Transverse colon (tissue), 4 donors: ENCODE measurements at regions not wholly inside any gene's neighbourhood (a gene's known extent, or its start where the extent isn't known, plus 50 kb on each side); places are given as distances from the start of the nearest gene placed in this dataset.
A peak's percentile ranks its signal among the peaks of the same experiment; 100 is the strongest.

Source experiments
- DNase-seq: peaks from one replicate; pipeline ENCODE4 v3.0.0-alpha.2; 2019
- H3K27ac ChIP-seq, 4 donors: fragments of 200-600 bp; sonication (generic); 2 replicates each; pipeline ENCODE4 v1.5.1; 2016 to 2018; ENCODE audit warnings: inconsistent platforms in 4 of 4
- H3K27me3 ChIP-seq: fragments of 200-600 bp; sonication (generic); 2 replicates; pipeline ENCODE4 v1.5.1; 2017; ENCODE audit warnings: inconsistent platforms
- H3K36me3 ChIP-seq, 4 donors: fragments of 200-600 bp; sonication (generic); 2 replicates each; pipeline ENCODE4 v1.5.1; 2017 to 2019; ENCODE audit warnings: inconsistent platforms in 4 of 4
- H3K4me1 ChIP-seq, 4 donors: fragments of 200-600 bp; sonication (generic); 2 replicates each; pipeline ENCODE4 v1.5.1; 2017 to 2020; ENCODE audit warnings: inconsistent platforms in 4 of 4
- H3K4me3 ChIP-seq, 4 donors: fragments of 200-600 bp; sonication (generic); 1 replicate in 1 of 4; 2 replicates in 3 of 4; pipeline versions ENCODE4 v1.5.1 to v1.6.1; 2017 to 2019; ENCODE audit warnings: inconsistent platforms in 4 of 4
- H3K9me3 ChIP-seq, 2 donors: fragments of 200-600 bp; sonication (generic); 2 replicates each; pipeline ENCODE4 v1.5.1; 2017 to 2019; ENCODE audit warnings: inconsistent platforms in 2 of 2
- EP300 ChIP-seq: sonication (generic); formaldehyde crosslinking; IDR thresholded peaks from one replicate; pipeline ENCODE4 v1.6.1; 2017; ENCODE audit warnings: antibody characterized with exemption, low read depth
- POLR2A ChIP-seq: fragments of 450-650 bp; IDR thresholded peaks from one replicate; pipeline ENCODE4 v1.6.1; 2016; ENCODE audit warnings: antibody characterized with exemption, mild to moderate bottlenecking, moderate library complexity
- POLR2AphosphoS5 ChIP-seq, 3 donors: sonication (generic); formaldehyde crosslinking; IDR thresholded peaks; one replicate each; pipeline ENCODE4 v1.6.1; 2016; ENCODE audit warnings: antibody characterized with exemption in 3 of 3
- WGBS, 2 donors: methylation state at CpG; one replicate each; pipeline ENCODE4 v1.1.5; 2018; ENCODE audit warnings: low coverage in 1 of 2; 5-methylcytosine and 5-hydroxymethylcytosine counted together
- in situ Hi-C, 4 donors: fragments of 200-750 bp; cut with MboI; loops; one replicate each; pipeline versions ENCODE4 v1.15.0 to v1.15.1; 2017; ENCODE audit warnings: low sequenced_read_pairs in 3 of 4, low pct_ligation_motif_present in 1 of 4, low pct_unique_long_range_greater_than_20kb in 1 of 4
- intact Hi-C: fragments of 100-400 bp; cut with DNase I; formaldehyde crosslinking; loops from one replicate; pipeline ENCODE4 v1.15.1; 2023; ENCODE audit warnings: low total_unique reads
- TF ChIP-seq, protein P1 (sequence below), 5 experiments: fragments of 200-600 bp in 3 of 5; fragments of 450-650 bp in 2 of 5; sonication (generic) in 3 of 5; IDR thresholded peaks; 1 replicate in 2 of 5; 2 replicates in 3 of 5; pipeline ENCODE4 v1.5.1; 2016 to 2017; ENCODE audit warnings: antibody characterized with exemption in 5 of 5, inconsistent platforms in 3 of 5, mild to moderate bottlenecking in 2 of 5, moderate library complexity in 1 of 5

DNA sequence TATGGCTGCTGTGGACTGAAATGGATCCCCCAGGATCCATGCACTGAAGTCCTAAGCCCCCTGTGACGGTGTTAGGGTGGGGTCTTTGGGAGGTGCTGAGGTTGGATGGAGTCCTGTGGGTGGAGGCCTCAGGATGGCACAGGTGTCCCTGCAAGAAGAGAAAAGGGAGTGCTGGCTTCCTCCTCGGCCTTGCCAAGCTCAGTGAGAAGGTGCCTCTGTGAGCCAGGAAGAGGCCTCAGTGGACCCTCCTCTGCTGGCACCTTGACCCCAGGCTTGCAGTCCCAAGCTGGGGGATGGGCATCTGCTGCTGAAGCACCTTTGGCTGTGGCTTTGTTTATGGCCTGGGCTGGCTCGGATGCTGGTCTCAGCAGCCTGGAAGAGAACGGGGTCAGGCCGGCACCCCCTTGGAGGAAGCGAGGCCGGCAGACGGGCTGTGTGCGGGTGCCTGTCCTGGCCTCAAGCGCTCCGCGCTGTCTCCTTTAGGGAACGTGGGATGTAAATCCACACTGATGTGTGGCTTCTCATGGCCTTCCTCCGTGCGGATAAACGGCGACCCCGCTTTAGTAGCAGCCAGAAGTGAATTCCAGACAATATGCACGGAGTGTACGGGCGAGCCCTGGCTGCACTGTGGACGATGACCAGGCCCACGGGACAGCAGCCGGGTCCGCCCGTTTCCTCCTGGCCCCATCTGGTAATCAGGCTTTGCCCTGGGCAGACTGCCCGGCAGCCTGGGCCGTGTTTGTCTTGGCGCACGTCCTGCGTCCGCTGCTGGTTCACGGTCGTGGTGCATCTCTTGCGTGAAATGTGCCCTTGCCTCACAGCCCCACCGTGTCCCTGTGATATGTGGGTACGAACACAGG, 182.6 kb downstream of the ERMARD start:
- WGBS, 2 donors, result 54% methylated on average over 24 of the region's 37 CpGs; no CpG with 5 or more reads in 1 of the 2 donors
- peak overlapping the region in 1 of 4 donors; percentile 10 for H3K27ac ChIP-seq
- H3K27me3 ChIP-seq, result no peaks in the 10 kb centered on the region
- TF ChIP-seq POLR2AphosphoS5 (IDR thresholded peaks at IDR 0.05) (peak; percentile 51 to 63 (median 62)), EP300 (no peak)
- in situ Hi-C loops, result no loop called here
- no peaks in the 10 kb centered on the region for H3K9me3 ChIP-seq
- peak; percentile 55 for DNase-seq
- intact Hi-C loops, result no loop called here
- no peaks in the 10 kb centered on the region for H3K36me3 ChIP-seq
- H3K4me1 ChIP-seq, result peaks cover 0 to 7% (median 5%) of the 10 kb centered on the region in 4 donors
- no peak overlapping the region for H3K4me3 ChIP-seq

DNA sequence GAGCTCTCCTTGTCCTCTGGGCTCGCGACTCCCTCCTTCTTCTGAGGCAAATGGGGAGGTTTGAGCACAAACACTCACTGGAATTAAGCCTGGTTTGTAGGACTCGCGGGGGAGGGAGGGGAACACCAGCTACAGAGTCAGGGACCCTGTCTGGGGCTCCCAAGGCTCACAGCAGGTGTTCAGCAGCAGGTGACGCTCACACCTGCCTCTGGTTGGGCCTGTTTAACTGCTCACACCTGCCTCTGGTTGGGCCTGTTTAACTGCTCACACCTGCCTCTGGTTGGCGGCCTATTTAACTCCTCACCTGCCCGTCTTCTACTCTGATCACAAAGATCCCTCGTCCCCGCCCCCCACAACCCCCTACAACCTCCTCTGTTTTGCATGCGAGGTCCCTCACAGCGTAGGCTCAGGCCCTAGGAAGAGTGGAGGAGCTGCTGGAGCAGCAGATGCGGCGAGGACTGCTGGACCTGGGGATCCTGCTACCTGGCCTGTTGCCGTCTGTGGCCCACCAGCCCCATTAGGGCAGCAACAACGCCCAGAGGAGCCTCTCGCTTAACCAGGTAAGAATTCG, 181.9 kb downstream of the ERMARD start:
- Histone ChIP-seq H3K4me1 (peaks cover 0 to 7% (median 5%) of the 10 kb centered on the region in 4 donors), H3K27ac (no peak overlapping the region), H3K4me3 (no peak overlapping the region), H3K27me3 (no peaks in the 10 kb centered on the region), H3K36me3 (no peaks in the 10 kb centered on the region), H3K9me3 (no peaks in the 10 kb centered on the region)
- no peak for TF ChIP-seq POLR2A
- TF ChIP-seq EP300, result no peak
- peak in 2 of 3 donors; percentile 27 to 33 for TF ChIP-seq POLR2AphosphoS5 (IDR thresholded peaks at IDR 0.05)
- TF ChIP-seq, protein P1, sequence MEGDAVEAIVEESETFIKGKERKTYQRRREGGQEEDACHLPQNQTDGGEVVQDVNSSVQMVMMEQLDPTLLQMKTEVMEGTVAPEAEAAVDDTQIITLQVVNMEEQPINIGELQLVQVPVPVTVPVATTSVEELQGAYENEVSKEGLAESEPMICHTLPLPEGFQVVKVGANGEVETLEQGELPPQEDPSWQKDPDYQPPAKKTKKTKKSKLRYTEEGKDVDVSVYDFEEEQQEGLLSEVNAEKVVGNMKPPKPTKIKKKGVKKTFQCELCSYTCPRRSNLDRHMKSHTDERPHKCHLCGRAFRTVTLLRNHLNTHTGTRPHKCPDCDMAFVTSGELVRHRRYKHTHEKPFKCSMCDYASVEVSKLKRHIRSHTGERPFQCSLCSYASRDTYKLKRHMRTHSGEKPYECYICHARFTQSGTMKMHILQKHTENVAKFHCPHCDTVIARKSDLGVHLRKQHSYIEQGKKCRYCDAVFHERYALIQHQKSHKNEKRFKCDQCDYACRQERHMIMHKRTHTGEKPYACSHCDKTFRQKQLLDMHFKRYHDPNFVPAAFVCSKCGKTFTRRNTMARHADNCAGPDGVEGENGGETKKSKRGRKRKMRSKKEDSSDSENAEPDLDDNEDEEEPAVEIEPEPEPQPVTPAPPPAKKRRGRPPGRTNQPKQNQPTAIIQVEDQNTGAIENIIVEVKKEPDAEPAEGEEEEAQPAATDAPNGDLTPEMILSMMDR (IDR thresholded peaks at IDR 0.05), result no peak
- intact Hi-C loops (no loop called here), in situ Hi-C loops (no loop called here)
- 69% methylated on average over 17 of the region's 17 CpGs; no CpG with 5 or more reads in 1 of the 2 donors for whole genome bisulfite sequencing, 2 donors
- DNase-seq, result peak; percentile 23

DNA sequence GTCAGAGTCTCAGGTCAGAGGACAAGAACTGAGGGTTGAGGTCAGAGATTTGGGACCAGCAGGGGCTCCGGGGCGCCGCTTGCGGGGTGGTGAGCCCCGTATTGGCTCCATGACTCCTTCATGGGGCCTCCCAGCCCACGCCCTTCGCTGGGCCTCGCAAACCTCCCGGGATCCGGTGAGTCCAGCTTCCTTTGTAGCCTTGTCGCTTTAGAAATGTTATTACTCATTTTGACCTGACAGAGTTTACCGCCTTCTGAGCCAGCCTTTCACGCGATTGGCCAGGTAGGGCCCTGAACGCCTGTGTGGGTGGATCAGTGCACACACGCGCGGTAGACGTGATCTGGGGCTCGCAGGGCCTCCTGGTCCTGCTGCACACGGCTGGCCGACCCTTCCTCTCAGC, 181.1 kb downstream of the ERMARD start:
- Histone ChIP-seq H3K27me3 (no peaks in the 10 kb centered on the region), H3K4me1 (peaks cover 0 to 7% (median 5%) of the 10 kb centered on the region in 4 donors), H3K9me3 (no peaks in the 10 kb centered on the region), H3K27ac (no peak overlapping the region), H3K36me3 (no peaks in the 10 kb centered on the region), H3K4me3 (no peak overlapping the region)
- intact Hi-C loops (no loop called here), in situ Hi-C loops (no loop called here)
- 86% methylated on average over 22 of the region's 22 CpGs; no CpG with 5 or more reads in 1 of the 2 donors for WGBS, 2 donors
- no peak for DNase-seq
- TF ChIP-seq POLR2A (no peak), EP300 (no peak), POLR2AphosphoS5 (IDR thresholded peaks at IDR 0.05) (no peak)
- TF ChIP-seq, protein P1 (IDR thresholded peaks at IDR 0.05), result no peak

DNA sequence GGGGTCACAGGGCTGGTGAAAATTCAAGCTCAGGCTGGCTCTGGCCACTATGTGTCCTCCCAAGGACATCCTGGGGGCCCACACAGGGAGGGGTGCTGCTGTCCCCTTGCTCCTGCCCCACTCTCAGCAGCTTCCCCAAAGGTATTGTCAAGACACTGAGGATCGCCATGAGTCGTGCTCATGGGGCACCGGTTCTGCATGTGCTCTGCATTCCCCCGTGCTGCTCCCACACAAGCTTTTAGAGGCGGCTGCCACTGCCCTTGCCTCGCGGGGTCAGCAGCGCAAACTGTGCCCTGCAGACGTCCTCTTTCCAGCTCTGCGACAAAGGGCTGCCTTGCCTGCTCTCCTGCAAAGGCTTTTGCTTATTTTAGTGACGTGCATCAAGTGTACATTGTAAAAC, 179.8 kb downstream of the ERMARD start:
- in situ Hi-C loops (no loop called here), intact Hi-C loops (no loop called here)
- peaks cover 0 to 7% (median 5%) of the 10 kb centered on the region in 4 donors for H3K4me1 ChIP-seq
- DNase-seq, result no peak
- H3K27me3 ChIP-seq, result no peaks in the 10 kb centered on the region
- WGBS, 2 donors, result 63 to 79% methylated on average over 5 to 11 of the region's 11 CpGs
- H3K36me3 ChIP-seq, result no peaks in the 10 kb centered on the region
- no peaks in the 10 kb centered on the region for H3K9me3 ChIP-seq
- H3K4me3 ChIP-seq, result no peak overlapping the region
- TF ChIP-seq POLR2AphosphoS5 (IDR thresholded peaks at IDR 0.05), result no peak
- no peak for TF ChIP-seq EP300
- TF ChIP-seq, protein P1 (IDR thresholded peaks at IDR 0.05), result no peak
- no peak for TF ChIP-seq POLR2A
- no peak overlapping the region for H3K27ac ChIP-seq
